Panc1 (cell line): ENCODE measurements at regions not wholly inside any gene's neighbourhood (a gene's known extent, or its start where the extent isn't known, plus 50 kb on each side); places are given as distances from the start of the nearest gene placed in this dataset.

Experiments used
- ATAC-seq: fragments of 200-7000 bp; cut with Tn5 transposase; 2 replicates; pipeline ENCODE4 v1.9.1; 2020; ENCODE audit warnings: mild to moderate bottlenecking, moderate library complexity
- BruUV-seq: library from RNA; stranded (reverse); fragments of 400-500 nt; replicated peaks from 2 replicates; lab custom pipeline; 2021; lab: Mats Ljungman, UMichigan
- CTCF ChIA-PET: fragments of 300-600 bp; sonication (Branson Sonifier 250); formaldehyde crosslinking; loops from one replicate; lab custom pipeline; 2022; ENCODE audit warnings: antibody characterized with exemption; lab: Charles Lee
- POLR2A ChIA-PET: fragments of 300-600 bp; sonication (Branson Sonifier 250); formaldehyde crosslinking; loops from one replicate; lab custom pipeline; 2022; ENCODE audit warnings: antibody characterized with exemption; lab: Charles Lee
- DNase-seq: peaks from one replicate; pipeline ENCODE4 v3.0.0-alpha.2; 2010; ENCODE audit warnings: low read depth, low spot score
- H3K27ac ChIP-seq: 2 replicates; pipeline ENCODE4 v1.5.1; 2011; ENCODE audit warnings: mild to moderate bottlenecking, low read length, inconsistent platforms
- H3K27me3 ChIP-seq: fragments of 200-500 bp; sonication (Bioruptor generic); 2 replicates; pipeline ENCODE4 v1.6.0; 2014; ENCODE audit warnings: low read length, inconsistent platforms; ENCODE audit not compliant: control insufficient read depth, insufficient read depth
- H3K36me3 ChIP-seq: fragments of 200-500 bp; sonication (Bioruptor generic); 2 replicates; pipeline ENCODE4 v1.5.1; 2014; ENCODE audit warnings: inconsistent platforms, mild to moderate bottlenecking, low read length, moderate library complexity; ENCODE audit not compliant: control insufficient read depth, insufficient read depth
- H3K4me1 ChIP-seq: 2 replicates; pipeline ENCODE4 v1.5.1; 2011; ENCODE audit warnings: inconsistent platforms, mild to moderate bottlenecking, low read length, moderate library complexity; ENCODE audit not compliant: control insufficient read depth, insufficient read depth
- H3K4me3 ChIP-seq, 2 experiments: 2 replicates each; pipeline ENCODE4 v1.5.1; 2011 to 2012; ENCODE audit warnings: low read depth in 2 of 2, low read length in 2 of 2, mild to moderate bottlenecking in 2 of 2, inconsistent platforms in 1 of 2, moderate library complexity in 1 of 2
- H3K9me3 ChIP-seq: fragments of 200-500 bp; sonication (Bioruptor generic); 2 replicates; pipeline ENCODE4 v1.5.1; 2014; ENCODE audit warnings: low read depth, mild to moderate bottlenecking, inconsistent platforms, low read length, moderate library complexity; ENCODE audit not compliant: control insufficient read depth, insufficient read depth
- CTCF ChIP-seq: fragments of 450-650 bp; IDR thresholded peaks from 2 replicates; pipeline ENCODE4 v1.5.1; 2017; ENCODE audit warnings: mild to moderate bottlenecking
- POLR2AphosphoS5 ChIP-seq: IDR thresholded peaks from 2 replicates; pipeline ENCODE4 v1.6.1; 2012; ENCODE audit warnings: mild to moderate bottlenecking, low read depth, low read length, moderate library complexity
- REST ChIP-seq, 2 experiments: IDR thresholded peaks; 2 replicates each; pipeline ENCODE4 v1.6.1; 2011 to 2012; ENCODE audit warnings: low read depth in 2 of 2, control low read depth in 1 of 2, low read length in 1 of 2, mild to moderate bottlenecking in 1 of 2, moderate library complexity in 1 of 2; ENCODE audit not compliant: insufficient read depth in 1 of 2
- SIN3A ChIP-seq: IDR thresholded peaks from 2 replicates; pipeline ENCODE4 v1.6.1; 2012; ENCODE audit warnings: low read depth, mild to moderate bottlenecking, low read length, moderate library complexity, borderline replicate concordance; ENCODE audit not compliant: insufficient read depth
- TCF7L2 ChIP-seq: IDR thresholded peaks from 2 replicates; pipeline ENCODE4 v1.6.1; 2011; ENCODE audit warnings: mild to moderate bottlenecking, low read depth, low read length, inconsistent platforms
- in situ Hi-C: cut with HindIII; loops from 2 replicates; pipeline ENCODE4 v1.10.0; 2016; ENCODE audit warnings: low sequenced_read_pairs, low pct_unique_long_range_greater_than_20kb
- intact Hi-C: fragments of 100-400 bp; cut with micrococcal nuclease; formaldehyde crosslinking; loops from one replicate; pipeline ENCODE4 v1.10.0; 2022; ENCODE audit not compliant: unreplicated experiment

- ChIA-PET POLR2A (no interaction called here), CTCF (no interaction called here)
- no peaks in the 10 kb centered on the region for H3K9me3 ChIP-seq
- H3K27me3 ChIP-seq = no peaks in the 10 kb centered on the region
- in situ Hi-C loops (no loop called here), intact Hi-C loops (no loop called here)
- TF ChIP-seq TCF7L2 (no peak), POLR2AphosphoS5 (no peak), REST (IDR thresholded peaks at IDR 0.05; ENCODE audit: insufficient read depth in 1 of 2, low read depth in 2 of 2, low read length in 1 of 2) (no peak)
- BruUV-seq = no TSS peak
- peaks cover 15% of the 10 kb centered on the region for H3K4me1 ChIP-seq
- H3K27ac ChIP-seq = no peak overlapping the region
- H3K36me3 ChIP-seq = no peaks in the 10 kb centered on the region
- ATAC-seq (no peak), DNase-seq (no peak)
- no peak overlapping the region for H3K4me3 ChIP-seq
Measured at GRCh38 chr20:19911810-19912382, 105.3 kb upstream of the NAA20 start.

- no peak for ATAC-seq
- Histone ChIP-seq H3K9me3 (no peaks in the 10 kb centered on the region), H3K36me3 (no peaks in the 10 kb centered on the region), H3K27ac (no peak overlapping the region), H3K4me1 (peaks cover 15% of the 10 kb centered on the region), H3K27me3 (no peaks in the 10 kb centered on the region), H3K4me3 (no peak overlapping the region)
- in situ Hi-C loops (no loop called here), intact Hi-C loops (no loop called here)
- DNase-seq = no peak
- POLR2A ChIA-PET = no interaction called here
- CTCF ChIA-PET = no interaction called here
- TF ChIP-seq REST (IDR thresholded peaks at IDR 0.05; ENCODE audit: insufficient read depth in 1 of 2, low read depth in 2 of 2, low read length in 1 of 2) (no peak), SIN3A (no peak), POLR2AphosphoS5 (no peak), CTCF (no peak), TCF7L2 (no peak)
- no TSS peak for BruUV-seq
Measured at GRCh38 chr20:19913349-19913748, 103.8 kb upstream of the NAA20 start.
